ENCODE measurements at regions not wholly inside any gene's neighbourhood (a gene's known extent, or its start where the extent isn't known, plus 50 kb on each side); places are given as distances from the start of the nearest gene placed in this dataset.

GRCh38 chr11:45050111-45050510, 96.3 kb upstream of the PRDM11 start:
- ChIA-PET POLR2A (no interaction called here), CTCF (no interaction called here)
- no peak overlapping the region for H3K4me3 Mint-ChIP-seq

GRCh38 chr11:45051621-45052020, 94.8 kb upstream of the PRDM11 start:
- POLR2A ChIA-PET = no interaction called here

More at GRCh38 chr11:45050111-45050510, 96.3 kb upstream of the PRDM11 start:
- H3K27me3 ChIP-seq (replicated peaks in 1 of 2; ENCODE audit: control insufficient read depth in 2 of 2, extremely low read depth in 1 of 2, insufficient read depth in 2 of 2, low read length in 1 of 2) = peaks cover 0 to 12% of the 10 kb centered on the region in 2 experiments
- H3K9me3 ChIP-seq = no peaks in the 10 kb centered on the region
- Mint-ChIP-seq H3K27me3 (peaks cover 0 to 3% of the 10 kb centered on the region in 2 donors), H3K36me3 (no peaks in the 10 kb centered on the region), H3K4me1 (peaks cover 6 to 10% (median 8%) of the 10 kb centered on the region in 3 donors), H3K9me3 (no peaks in the 10 kb centered on the region), H3K27ac (no peak overlapping the region)
- no peaks in the 10 kb centered on the region for H3K4me1 ChIP-seq (ENCODE audit: control insufficient read depth in 1 of 2, extremely low read depth in 1 of 2, insufficient read depth in 2 of 2, low read length in 2 of 2)
- ATAC-seq (replicated peaks in 1 of 4) (no peak), DNase-seq (no peak)
- no peaks in the 10 kb centered on the region for H3K36me3 ChIP-seq (ENCODE audit: control insufficient read depth in 2 of 2, extremely low read depth in 1 of 2, insufficient read depth in 1 of 2, low read length in 1 of 2)
- no peak overlapping the region for H3K27ac ChIP-seq (ENCODE audit: low read length)
- H3K4me3 ChIP-seq (ENCODE audit: control insufficient read depth in 1 of 2, extremely low read depth in 1 of 2, low read length in 1 of 2) = no peak overlapping the region
- 77% methylated on average over 3 of the region's 7 CpGs for WGBS (ENCODE audit: insufficient coverage)

GRCh38 chr11:45052361-45052760, 94.1 kb upstream of the PRDM11 start:
- Mint-ChIP-seq H3K36me3 (no peaks in the 10 kb centered on the region), H3K4me1 (no peaks in the 10 kb centered on the region), H3K4me3 (no peak overlapping the region), H3K27ac (peak overlapping the region in 1 of 2 donors; percentile 4), H3K9me3 (no peaks in the 10 kb centered on the region), H3K27me3 (peaks cover 0 to 6% of the 10 kb centered on the region in 2 donors)
- H3K4me1 ChIP-seq (ENCODE audit: control insufficient read depth in 1 of 2, extremely low read depth in 1 of 2, insufficient read depth in 2 of 2, low read length in 2 of 2) = no peaks in the 10 kb centered on the region
- CTCF ChIA-PET = no interaction called here
- ATAC-seq (replicated peaks in 1 of 4) (no peak), DNase-seq (no peak)
- POLR2A ChIA-PET = no interaction called here
- 90% methylated on average over 6 of the region's 6 CpGs for WGBS (ENCODE audit: insufficient coverage)
- no peak overlapping the region for H3K27ac ChIP-seq (ENCODE audit: low read length)
- H3K4me3 ChIP-seq (ENCODE audit: control insufficient read depth in 1 of 2, extremely low read depth in 1 of 2, low read length in 1 of 2) = no peak overlapping the region
- H3K27me3 ChIP-seq (replicated peaks in 1 of 2; ENCODE audit: control insufficient read depth in 2 of 2, extremely low read depth in 1 of 2, insufficient read depth in 2 of 2, low read length in 1 of 2) = peaks cover 0 to 10% of the 10 kb centered on the region in 2 experiments
- no peaks in the 10 kb centered on the region for H3K36me3 ChIP-seq (ENCODE audit: control insufficient read depth in 2 of 2, extremely low read depth in 1 of 2, insufficient read depth in 1 of 2, low read length in 1 of 2)
- no peaks in the 10 kb centered on the region for H3K9me3 ChIP-seq

More at GRCh38 chr11:45051621-45052020, 94.8 kb upstream of the PRDM11 start:
- DNase-seq = no peak
- no peak overlapping the region for H3K4me3 Mint-ChIP-seq
- H3K27me3 ChIP-seq (replicated peaks in 1 of 2; ENCODE audit: control insufficient read depth in 2 of 2, extremely low read depth in 1 of 2, insufficient read depth in 2 of 2, low read length in 1 of 2) = peaks cover 0 to 10% of the 10 kb centered on the region in 2 experiments
- no peak for ATAC-seq (replicated peaks in 1 of 4)
- H3K27ac Mint-ChIP-seq = no peak overlapping the region
- no peaks in the 10 kb centered on the region for H3K9me3 ChIP-seq
- WGBS (ENCODE audit: insufficient coverage) = 95% methylated on average over 3 of the region's 4 CpGs
- H3K36me3 ChIP-seq (ENCODE audit: control insufficient read depth in 2 of 2, extremely low read depth in 1 of 2, insufficient read depth in 1 of 2, low read length in 1 of 2) = no peaks in the 10 kb centered on the region
- CTCF ChIA-PET = no interaction called here
- H3K4me1 Mint-ChIP-seq = peaks cover 0 to 2% (median 0%) of the 10 kb centered on the region in 3 donors
- no peak overlapping the region for H3K27ac ChIP-seq (ENCODE audit: low read length)
- no peaks in the 10 kb centered on the region for H3K36me3 Mint-ChIP-seq
- H3K9me3 Mint-ChIP-seq = no peaks in the 10 kb centered on the region
- H3K4me1 ChIP-seq (ENCODE audit: control insufficient read depth in 1 of 2, extremely low read depth in 1 of 2, insufficient read depth in 2 of 2, low read length in 2 of 2) = no peaks in the 10 kb centered on the region
- H3K27me3 Mint-ChIP-seq = peaks cover 0 to 6% of the 10 kb centered on the region in 2 donors
- H3K4me3 ChIP-seq (ENCODE audit: control insufficient read depth in 1 of 2, extremely low read depth in 1 of 2, low read length in 1 of 2) = no peak overlapping the region

GRCh38 chr11:45053736-45054446, 92.5 kb upstream of the PRDM11 start:
- Mint-ChIP-seq H3K27me3 (peaks cover 0 to 6% of the 10 kb centered on the region in 2 donors), H3K36me3 (no peaks in the 10 kb centered on the region), H3K4me3 (no peak overlapping the region), H3K27ac (no peak overlapping the region), H3K4me1 (no peaks in the 10 kb centered on the region), H3K9me3 (no peaks in the 10 kb centered on the region)
- Histone ChIP-seq H3K4me1 (ENCODE audit: control insufficient read depth in 1 of 2, extremely low read depth in 1 of 2, insufficient read depth in 2 of 2, low read length in 2 of 2) (no peaks in the 10 kb centered on the region), H3K9me3 (no peaks in the 10 kb centered on the region), H3K27ac (ENCODE audit: low read length) (no peak overlapping the region), H3K27me3 (replicated peaks in 1 of 2; ENCODE audit: control insufficient read depth in 2 of 2, extremely low read depth in 1 of 2, insufficient read depth in 2 of 2, low read length in 1 of 2) (peaks cover 0 to 10% of the 10 kb centered on the region in 2 experiments), H3K36me3 (ENCODE audit: control insufficient read depth in 2 of 2, extremely low read depth in 1 of 2, insufficient read depth in 1 of 2, low read length in 1 of 2) (no peaks in the 10 kb centered on the region), H3K4me3 (ENCODE audit: control insufficient read depth in 1 of 2, extremely low read depth in 1 of 2, low read length in 1 of 2) (no peak overlapping the region)
- POLR2A ChIA-PET = no interaction called here
- 84% methylated on average over 15 of the region's 15 CpGs for WGBS (ENCODE audit: insufficient coverage)
- DNase-seq (no peak), ATAC-seq (replicated peaks in 1 of 4) (no peak)
- CTCF ChIA-PET = interaction anchor here in 1 of 2 donors (0.6 kb wide), 1 partner anchor 52 kb away, joined by 10 read pairs; no protein-coding TSS in a partner anchor

GRCh38 chr11:45054956-45055355, 91.5 kb upstream of the PRDM11 start:
- Histone ChIP-seq H3K27ac (ENCODE audit: low read length) (no peak overlapping the region), H3K4me3 (ENCODE audit: control insufficient read depth in 1 of 2, extremely low read depth in 1 of 2, low read length in 1 of 2) (no peak overlapping the region), H3K27me3 (replicated peaks in 1 of 2; ENCODE audit: control insufficient read depth in 2 of 2, extremely low read depth in 1 of 2, insufficient read depth in 2 of 2, low read length in 1 of 2) (peaks cover 0 to 4% of the 10 kb centered on the region in 2 experiments), H3K36me3 (ENCODE audit: control insufficient read depth in 2 of 2, extremely low read depth in 1 of 2, insufficient read depth in 1 of 2, low read length in 1 of 2) (no peaks in the 10 kb centered on the region), H3K4me1 (ENCODE audit: control insufficient read depth in 1 of 2, extremely low read depth in 1 of 2, insufficient read depth in 2 of 2, low read length in 2 of 2) (no peaks in the 10 kb centered on the region), H3K9me3 (no peaks in the 10 kb centered on the region)
- 85% methylated on average over 6 of the region's 8 CpGs for WGBS (ENCODE audit: insufficient coverage)
- Mint-ChIP-seq H3K27ac (no peak overlapping the region), H3K9me3 (no peaks in the 10 kb centered on the region), H3K36me3 (no peaks in the 10 kb centered on the region), H3K4me3 (no peak overlapping the region), H3K4me1 (no peaks in the 10 kb centered on the region), H3K27me3 (peaks cover 0 to 6% of the 10 kb centered on the region in 2 donors)
- DNase-seq = no peak
- ChIA-PET CTCF (interaction anchor here in 1 of 2 donors (0.5 kb wide), 1 partner anchor 47 kb away, joined by 3 read pairs; no protein-coding TSS in a partner anchor), POLR2A (no interaction called here)
- no peak for ATAC-seq (replicated peaks in 1 of 4)

- no peak overlapping the region for H3K4me3 ChIP-seq (ENCODE audit: control insufficient read depth in 1 of 2, extremely low read depth in 1 of 2, low read length in 1 of 2)
- no peaks in the 10 kb centered on the region for H3K9me3 ChIP-seq
- POLR2A ChIA-PET = no interaction called here
- H3K4me3 Mint-ChIP-seq = no peak overlapping the region
- no peaks in the 10 kb centered on the region for H3K4me1 Mint-ChIP-seq
- ATAC-seq (replicated peaks in 1 of 4) = no peak
- no peaks in the 10 kb centered on the region for H3K36me3 ChIP-seq (ENCODE audit: control insufficient read depth in 2 of 2, extremely low read depth in 1 of 2, insufficient read depth in 1 of 2, low read length in 1 of 2)
- H3K27me3 Mint-ChIP-seq = peaks cover 0 to 6% of the 10 kb centered on the region in 2 donors
- CTCF ChIA-PET = no interaction called here
- no CpG with 5 or more reads among the region's 1 CpG for WGBS (ENCODE audit: insufficient coverage)
- H3K27ac Mint-ChIP-seq = no peak overlapping the region
- no peak overlapping the region for H3K27ac ChIP-seq (ENCODE audit: low read length)
- no peaks in the 10 kb centered on the region for H3K36me3 Mint-ChIP-seq
- H3K27me3 ChIP-seq (replicated peaks in 1 of 2; ENCODE audit: control insufficient read depth in 2 of 2, extremely low read depth in 1 of 2, insufficient read depth in 2 of 2, low read length in 1 of 2) = peaks cover 0 to 4% of the 10 kb centered on the region in 2 experiments
- no peaks in the 10 kb centered on the region for H3K9me3 Mint-ChIP-seq
- DNase-seq = no peak
- no peaks in the 10 kb centered on the region for H3K4me1 ChIP-seq (ENCODE audit: control insufficient read depth in 1 of 2, extremely low read depth in 1 of 2, insufficient read depth in 2 of 2, low read length in 2 of 2)
Measured at GRCh38 chr11:45056529-45056928, 89.9 kb upstream of the PRDM11 start.

All from T-cell (primary cell).